Amniotic stem cell (primary cell): ENCODE measurements at regions not wholly inside any gene's neighbourhood (a gene's known extent, or its start where the extent isn't known, plus 50 kb on each side); places are given as distances from the start of the nearest gene placed in this dataset.
A peak's percentile ranks its signal among the peaks of the same experiment; 100 is the strongest.
"Not testable (repeated sequence)": the region's sequence is repeated elsewhere in the genome, so short reads cannot be mapped to it uniquely, and the experiment has no call there.

ENCODE experiments used
- DNase-seq: peaks from one replicate; lab custom pipeline; 2025; lab: John Stamatoyannopoulos, UW

- no peak for DNase-seq
Measured at GRCh38 chr12:89062996-89063395, 289.3 kb downstream of the DUSP6 start.

- no peak for DNase-seq
Measured at GRCh38 chr12:89059721-89060541, 292.4 kb downstream of the DUSP6 start.

GRCh38 chr12:89059056-89059455 lies 293.2 kb downstream of the DUSP6 start:
- no peak for DNase-seq

- DNase-seq, result no peak
Measured at GRCh38 chr12:89058402-89058801, 293.9 kb downstream of the DUSP6 start.

GRCh38 chr12:89053817-89054216 lies 298.5 kb downstream of the DUSP6 start:
- not testable (repeated sequence) for DNase-seq

- peak; percentile 47 for DNase-seq
Measured at GRCh38 chr12:89051065-89051677, 301.1 kb downstream of the DUSP6 start.

GRCh38 chr12:89047856-89048418 lies 304.4 kb downstream of the DUSP6 start:
- DNase-seq, result no peak

GRCh38 chr12:89041078-89041477 lies 311.2 kb downstream of the DUSP6 start:
- DNase-seq, result no peak

- DNase-seq, result no peak
Measured at GRCh38 chr12:89040146-89040964, 311.9 kb downstream of the DUSP6 start.

GRCh38 chr12:89038831-89039512 lies 313.3 kb downstream of the DUSP6 start:
- no peak for DNase-seq

GRCh38 chr12:89033062-89033461 lies 319.2 kb downstream of the DUSP6 start:
- no peak for DNase-seq

- no peak for DNase-seq
Measured at GRCh38 chr12:89029961-89030360, 322.3 kb downstream of the DUSP6 start.

- DNase-seq, result no peak
Measured at GRCh38 chr12:89024580-89024979, 327.7 kb downstream of the DUSP6 start.

- DNase-seq, result no peak
Measured at GRCh38 chr12:89023936-89024335, 328.4 kb downstream of the DUSP6 start.

GRCh38 chr12:89020689-89021088 lies 331.6 kb downstream of the DUSP6 start:
- no peak for DNase-seq

- DNase-seq, result no peak
Measured at GRCh38 chr12:89020121-89020480, 332.2 kb downstream of the DUSP6 start.

- peak; percentile 81 for DNase-seq
Measured at GRCh38 chr12:89019439-89020120, 332.7 kb downstream of the DUSP6 start.

GRCh38 chr12:89016970-89017778 lies 335.1 kb downstream of the DUSP6 start:
- peak; percentile 61 for DNase-seq

GRCh38 chr12:89015419-89015818 lies 336.9 kb downstream of the DUSP6 start:
- no peak for DNase-seq

- no peak for DNase-seq
Measured at GRCh38 chr12:88998421-88998820, 353.9 kb downstream of the DUSP6 start.
